GM18951 (cell line): ENCODE measurements at regions not wholly inside any gene's neighbourhood (a gene's known extent, or its start where the extent isn't known, plus 50 kb on each side); places are given as distances from the start of the nearest gene placed in this dataset.

Experiments used
- POLR2A ChIP-seq: IDR thresholded peaks from 4 replicates; pipeline ENCODE4 v1.6.1; 2011; ENCODE audit warnings: mild to moderate bottlenecking; ENCODE audit not compliant: insufficient read length, insufficient read depth; ENCODE audit errors: extremely low read depth
- in situ Hi-C: fragments of 300-500 bp; cut with MboI; formaldehyde crosslinking; loops from one replicate; pipeline ENCODE4 v1.12.0; 2022; ENCODE audit warnings: low sequenced_read_pairs, mixed read lengths, inconsistent platforms; ENCODE audit not compliant: unreplicated experiment

- no peak for TF ChIP-seq POLR2A
- in situ Hi-C loops = no loop called here
These were observed 215.3 kb upstream of the RHOBTB1 start for GRCh38 chr10:61159253-61159652.

GRCh38 chr10:61157182-61157581, 213.2 kb upstream of the RHOBTB1 start:
- TF ChIP-seq POLR2A = no peak
- in situ Hi-C loops = no loop called here

GRCh38 chr10:61153771-61154170, 209.8 kb upstream of the RHOBTB1 start:
- no peak for TF ChIP-seq POLR2A
- in situ Hi-C loops = no loop called here

GRCh38 chr10:61151059-61151458, 207.1 kb upstream of the RHOBTB1 start:
- no peak for TF ChIP-seq POLR2A
- in situ Hi-C loops = no loop called here

- TF ChIP-seq POLR2A = no peak
- in situ Hi-C loops = loop anchor here (10.0 to 25.0 kb wide), 3 partner anchors 136 to 889 kb away; no protein-coding TSS in a partner anchor
These were observed 204.5 kb upstream of the RHOBTB1 start for GRCh38 chr10:61148451-61148850.

- in situ Hi-C loops = loop anchor here (10.0 to 25.0 kb wide), 3 partner anchors 142 to 894 kb away; no protein-coding TSS in a partner anchor
- no peak for TF ChIP-seq POLR2A
These were observed 199.0 kb upstream of the RHOBTB1 start for GRCh38 chr10:61142987-61143386.

- in situ Hi-C loops = loop anchor here (10.0 to 25.0 kb wide), 3 partner anchors 144 to 896 kb away; no protein-coding TSS in a partner anchor
- TF ChIP-seq POLR2A = no peak
These were observed 196.9 kb upstream of the RHOBTB1 start for GRCh38 chr10:61140765-61141392.

- in situ Hi-C loops = loop anchor here (25.0 kb wide), 2 partner anchors 698 to 898 kb away; no protein-coding TSS in a partner anchor
- TF ChIP-seq POLR2A = no peak
These were observed 195.6 kb upstream of the RHOBTB1 start for GRCh38 chr10:61139592-61139953.

GRCh38 chr10:61138708-61139591, 195.0 kb upstream of the RHOBTB1 start:
- in situ Hi-C loops = loop anchor here (25.0 kb wide), 2 partner anchors 698 to 898 kb away; no protein-coding TSS in a partner anchor
- no peak for TF ChIP-seq POLR2A

- no peak for TF ChIP-seq POLR2A
- in situ Hi-C loops = loop anchor here (25.0 kb wide), 2 partner anchors 701 to 901 kb away; no protein-coding TSS in a partner anchor
These were observed 192.2 kb upstream of the RHOBTB1 start for GRCh38 chr10:61136139-61136538.

GRCh38 chr10:61135276-61135721, 191.3 kb upstream of the RHOBTB1 start:
- in situ Hi-C loops = loop anchor here (25.0 kb wide), 2 partner anchors 702 to 902 kb away; no protein-coding TSS in a partner anchor
- no peak for TF ChIP-seq POLR2A

GRCh38 chr10:61130366-61130765, 186.4 kb upstream of the RHOBTB1 start:
- no peak for TF ChIP-seq POLR2A
- in situ Hi-C loops = loop anchor here (25.0 kb wide), 2 partner anchors 707 to 907 kb away; no protein-coding TSS in a partner anchor

- in situ Hi-C loops = loop anchor here (25.0 kb wide), 2 partner anchors 709 to 909 kb away; no protein-coding TSS in a partner anchor
- TF ChIP-seq POLR2A = no peak
These were observed 184.2 kb upstream of the RHOBTB1 start for GRCh38 chr10:61128196-61128595.
